ENCODE measurements at regions not wholly inside any gene's neighbourhood (a gene's known extent, or its start where the extent isn't known, plus 50 kb on each side); places are given as distances from the start of the nearest gene placed in this dataset.

DNA sequence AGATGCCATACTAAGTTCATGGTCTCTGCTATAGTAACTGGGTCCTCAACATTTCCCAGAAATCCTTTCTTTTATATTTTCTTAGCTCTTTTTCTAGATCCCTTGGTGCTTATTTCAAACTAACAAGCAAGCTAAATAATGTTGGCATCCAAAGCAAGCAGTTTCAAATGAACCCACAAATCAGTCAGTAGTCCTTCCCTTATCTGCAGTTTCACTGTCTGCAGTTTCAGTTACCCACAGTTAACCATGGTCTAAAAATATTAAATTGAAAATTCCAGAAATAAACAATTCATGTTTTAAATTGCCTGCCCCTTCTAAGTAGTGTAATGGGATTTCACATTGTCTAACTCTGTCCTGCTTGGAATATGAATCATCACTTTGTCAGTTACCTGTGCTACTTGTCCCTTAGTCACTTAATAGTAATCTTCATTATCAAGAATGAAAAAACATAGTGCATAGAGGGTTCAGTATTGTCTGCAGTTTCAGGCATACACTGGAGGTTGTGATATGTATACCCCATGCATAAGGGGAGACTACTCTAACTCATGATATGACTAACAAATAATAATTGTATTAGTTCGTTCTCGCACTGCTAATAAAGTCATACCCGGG is 633.7 kb downstream of the MECOM start:
- TF ChIP-seq CTCF (IDR thresholded peaks at IDR 0.05; ENCODE audit: poor library complexity): no peak
- TF ChIP-seq EZH2phosphoT487 (IDR thresholded peaks at IDR 0.05; ENCODE audit: low read depth, severe bottlenecking, unreplicated experiment): no peak
- TF ChIP-seq EZH2 (IDR thresholded peaks at IDR 0.05; ENCODE audit: borderline replicate concordance): no peak
